KMS-11 (cell line): ENCODE measurements at regions not wholly inside any gene's neighbourhood (a gene's known extent, or its start where the extent isn't known, plus 50 kb on each side); places are given as distances from the start of the nearest gene placed in this dataset.

ENCODE experiments used
- H2AFZ ChIP-seq: fragments of 200-600 bp; sonication (generic); 2 replicates; pipeline ENCODE4 v1.6.1; 2016; ENCODE audit warnings: antibody characterized with exemption, mixed run types, low read depth
- H3K27ac ChIP-seq: fragments of 200-600 bp; sonication (generic); 2 replicates; pipeline ENCODE4 v1.6.1; 2016; ENCODE audit warnings: mild to moderate bottlenecking, mixed run types
- H3K27me3 ChIP-seq: fragments of 200-600 bp; sonication (generic); 2 replicates; pipeline ENCODE4 v1.6.1; 2017; ENCODE audit warnings: mild to moderate bottlenecking, low read depth, mixed run types, moderate library complexity; ENCODE audit not compliant: insufficient read depth
- H3K36me3 ChIP-seq: fragments of 200-600 bp; sonication (generic); 2 replicates; pipeline ENCODE4 v1.6.1; 2017; ENCODE audit warnings: mild to moderate bottlenecking, mixed run types; ENCODE audit not compliant: insufficient read depth
- H3K4me1 ChIP-seq: fragments of 200-600 bp; sonication (generic); 2 replicates; pipeline ENCODE4 v1.6.1; 2016; ENCODE audit warnings: mild to moderate bottlenecking, low read depth, mixed run types; ENCODE audit not compliant: poor library complexity, severe bottlenecking
- H3K4me2 ChIP-seq: fragments of 200-600 bp; sonication (generic); 2 replicates; pipeline ENCODE4 v1.7.0; 2016; ENCODE audit warnings: mild to moderate bottlenecking, mixed run types
- H3K4me3 ChIP-seq: fragments of 200-600 bp; sonication (generic); IDR thresholded peaks from 2 replicates; pipeline ENCODE4 v1.6.1; 2017; ENCODE audit warnings: low read depth, low read length, mixed read lengths; ENCODE audit not compliant: insufficient read depth
- H3K79me2 ChIP-seq: fragments of 200-600 bp; sonication (generic); 2 replicates; pipeline ENCODE4 v1.6.1; 2016; ENCODE audit warnings: low read depth, mixed run types; ENCODE audit not compliant: insufficient read depth
- H3K9ac ChIP-seq: fragments of 200-600 bp; sonication (generic); 2 replicates; pipeline ENCODE4 v1.6.1; 2016; ENCODE audit warnings: mild to moderate bottlenecking, mixed run types
- H4K20me1 ChIP-seq: fragments of 200-600 bp; sonication (generic); 2 replicates; pipeline ENCODE4 v1.6.1; 2016; ENCODE audit warnings: mild to moderate bottlenecking, mixed run types; ENCODE audit not compliant: insufficient read depth
- CTCF ChIP-seq: fragments of 200-600 bp; sonication (generic); conservative IDR thresholded peaks from 2 replicates; pipeline ENCODE4 v1.6.1; 2017; ENCODE audit warnings: low read depth, mild to moderate bottlenecking, antibody characterized with exemption, low read length, moderate library complexity, mixed read lengths

DNA sequence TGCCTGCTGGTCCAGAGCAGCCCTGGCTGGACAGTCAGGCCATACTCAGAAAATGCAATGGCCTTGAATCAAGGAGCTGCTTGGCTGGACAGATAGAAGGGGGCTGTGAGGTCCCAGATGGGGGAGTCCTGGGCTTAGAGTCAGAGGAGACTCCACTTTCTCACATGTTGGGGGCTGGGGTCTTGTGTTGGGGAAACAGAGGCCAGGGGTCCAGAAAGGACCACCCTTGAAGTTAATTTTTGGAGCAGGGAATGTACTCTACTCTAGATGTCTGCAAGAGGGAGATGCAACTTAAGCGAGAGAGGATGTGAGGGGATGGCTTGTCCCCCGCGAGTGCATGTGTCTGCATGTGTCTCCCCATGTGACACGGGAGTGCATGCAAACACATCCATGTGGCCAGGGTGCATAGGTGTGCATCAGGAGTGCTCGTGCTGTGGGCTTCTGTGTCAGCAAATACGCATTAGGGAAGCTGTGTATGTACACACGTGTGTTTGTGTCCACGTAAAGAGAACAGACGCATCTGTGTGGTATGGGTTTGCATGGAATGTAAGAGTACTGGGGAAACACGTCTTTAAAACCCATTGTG lies 303.2 kb downstream of the MYCN start:
- Histone ChIP-seq H4K20me1 (no peaks in the 10 kb centered on the region), H3K27me3 (no peaks in the 10 kb centered on the region), H3K79me2 (no peaks in the 10 kb centered on the region), H3K36me3 (no peaks in the 10 kb centered on the region), H2AFZ (no peak overlapping the region), H3K4me1 (no peaks in the 10 kb centered on the region), H3K4me3 (no peak overlapping the region), H3K27ac (no peak overlapping the region), H3K9ac (no peak overlapping the region), H3K4me2 (no peak overlapping the region)
- no peak for TF ChIP-seq CTCF

DNA sequence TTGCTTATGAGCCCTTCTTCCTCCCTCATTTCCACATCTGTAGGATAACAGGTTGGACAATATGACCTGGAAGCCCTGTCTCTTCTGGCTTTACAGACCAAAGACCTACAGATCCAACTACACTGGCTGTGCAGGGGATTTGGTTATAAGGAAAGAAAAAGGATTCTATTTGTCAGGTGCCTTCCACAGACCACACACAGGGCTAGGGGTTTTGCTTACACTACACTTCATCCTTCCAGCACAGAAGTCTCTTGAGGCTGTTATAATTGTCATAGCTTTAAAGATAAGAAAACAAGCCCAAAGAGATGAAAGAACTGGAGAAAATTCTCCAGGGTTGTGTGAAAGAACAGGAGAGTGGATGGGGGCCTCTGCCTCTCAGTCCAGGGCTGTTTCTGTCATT lies 302.6 kb downstream of the MYCN start:
- Histone ChIP-seq H3K27me3 (no peaks in the 10 kb centered on the region), H4K20me1 (no peaks in the 10 kb centered on the region), H3K4me3 (no peak overlapping the region), H3K36me3 (no peaks in the 10 kb centered on the region), H3K4me1 (no peaks in the 10 kb centered on the region), H3K4me2 (no peak overlapping the region), H2AFZ (no peak overlapping the region), H3K9ac (no peak overlapping the region), H3K79me2 (no peaks in the 10 kb centered on the region), H3K27ac (no peak overlapping the region)
- TF ChIP-seq CTCF, result no peak

GRCh38 chr2:16241166-16242160 lies 301.1 kb downstream of the MYCN start:
- H3K79me2 ChIP-seq, result no peaks in the 10 kb centered on the region
- H3K27me3 ChIP-seq, result no peaks in the 10 kb centered on the region
- no peak overlapping the region for H3K9ac ChIP-seq

DNA sequence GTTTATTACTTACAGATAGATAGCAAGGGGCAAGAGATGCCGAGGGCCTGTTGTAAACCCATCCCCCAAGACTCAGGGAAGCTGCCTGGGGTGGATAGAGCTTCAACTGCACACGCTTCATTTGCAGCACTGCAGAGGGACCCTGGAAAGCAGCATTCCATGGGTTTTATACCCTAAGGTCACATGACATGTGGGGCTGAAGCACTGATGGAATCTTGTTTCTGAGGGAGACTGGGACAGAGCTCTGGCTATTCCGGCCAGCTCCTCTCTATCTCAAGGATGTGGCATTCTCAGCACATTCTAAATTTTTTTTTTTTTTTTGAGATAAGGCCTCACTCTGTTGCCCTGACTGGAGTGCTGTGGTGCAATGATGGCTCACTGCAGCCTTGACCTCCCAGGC lies 300.1 kb downstream of the MYCN start:
- Histone ChIP-seq H3K36me3 (no peaks in the 10 kb centered on the region), H4K20me1 (no peaks in the 10 kb centered on the region), H3K27ac (no peak overlapping the region), H2AFZ (no peak overlapping the region), H3K9ac (no peak overlapping the region), H3K4me3 (no peak overlapping the region), H3K4me1 (no peaks in the 10 kb centered on the region), H3K27me3 (no peaks in the 10 kb centered on the region), H3K4me2 (no peak overlapping the region), H3K79me2 (no peaks in the 10 kb centered on the region)
- no peak for TF ChIP-seq CTCF

More at GRCh38 chr2:16241166-16242160, 301.1 kb downstream of the MYCN start:
- Histone ChIP-seq H3K4me2 (no peak overlapping the region), H4K20me1 (no peaks in the 10 kb centered on the region), H3K4me1 (no peaks in the 10 kb centered on the region), H3K4me3 (no peak overlapping the region), H2AFZ (no peak overlapping the region), H3K36me3 (no peaks in the 10 kb centered on the region), H3K27ac (no peak overlapping the region)
- no peak for TF ChIP-seq CTCF
